ELF-1 (cell line): ENCODE measurements at regions not wholly inside any gene's neighbourhood (a gene's known extent, or its start where the extent isn't known, plus 50 kb on each side); places are given as distances from the start of the nearest gene placed in this dataset.
"Not testable (repeated sequence)": the region's sequence is repeated elsewhere in the genome, so short reads cannot be mapped to it uniquely, and the experiment has no call there.

ENCODE experiments used
- DNase-seq: peaks from one replicate; pipeline ENCODE4 v3.0.0-alpha.2; 2016; ENCODE audit warnings: low read depth, low spot score

- no peak for DNase-seq
Measured at GRCh38 chr12:25684070-25684469, 131.0 kb upstream of the LMNTD1 start.

GRCh38 chr12:25686351-25686750 lies 133.3 kb upstream of the LMNTD1 start:
- no peak for DNase-seq

DNA sequence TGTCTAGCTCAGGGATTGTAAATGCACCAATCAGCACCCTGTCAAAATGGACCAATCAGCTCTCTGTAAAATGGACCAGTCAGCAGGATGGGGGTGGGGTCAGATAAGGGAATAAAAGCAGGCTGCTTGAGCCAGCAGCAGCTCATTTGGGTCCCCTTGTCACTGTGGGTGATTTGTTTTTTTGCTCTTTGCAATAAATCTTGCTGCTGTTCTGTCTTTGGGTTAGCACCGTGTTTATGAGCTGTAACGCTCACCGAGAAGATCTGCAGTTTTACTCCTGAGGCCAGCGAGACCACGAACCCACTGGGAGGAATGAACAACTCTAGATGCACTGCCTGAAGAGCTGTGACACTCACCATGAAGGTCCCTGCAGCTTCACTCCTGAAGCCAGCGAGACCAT lies 134.1 kb upstream of the LMNTD1 start:
- no peak for DNase-seq

- DNase-seq = not testable (repeated sequence)
Measured at GRCh38 chr12:25688851-25689250, 135.8 kb upstream of the LMNTD1 start.

DNA sequence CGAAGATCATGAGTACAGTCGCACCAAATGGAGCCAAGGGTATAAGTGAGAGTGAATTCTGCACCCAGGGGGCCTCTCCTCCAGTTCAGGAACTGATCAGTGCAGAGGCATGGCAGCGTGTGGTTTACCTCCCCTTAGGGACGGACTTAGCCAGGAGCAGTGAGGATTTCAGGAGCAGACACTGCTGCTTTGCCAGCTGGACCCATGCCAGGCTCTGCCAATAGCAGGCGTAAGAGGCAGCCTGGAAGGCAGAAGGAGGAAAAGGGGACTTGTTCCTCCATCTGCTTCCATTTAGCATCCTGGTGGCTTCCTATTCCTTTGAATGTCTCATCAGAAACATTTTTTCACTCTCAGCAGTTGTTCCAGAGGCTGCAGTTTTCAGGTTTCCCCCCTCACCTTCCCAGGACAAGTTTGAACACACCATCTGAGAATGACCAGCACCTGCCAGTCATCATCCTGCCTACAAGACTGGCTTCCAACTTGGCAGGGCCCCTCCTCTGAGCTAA lies 137.0 kb upstream of the LMNTD1 start:
- DNase-seq = no peak

DNA sequence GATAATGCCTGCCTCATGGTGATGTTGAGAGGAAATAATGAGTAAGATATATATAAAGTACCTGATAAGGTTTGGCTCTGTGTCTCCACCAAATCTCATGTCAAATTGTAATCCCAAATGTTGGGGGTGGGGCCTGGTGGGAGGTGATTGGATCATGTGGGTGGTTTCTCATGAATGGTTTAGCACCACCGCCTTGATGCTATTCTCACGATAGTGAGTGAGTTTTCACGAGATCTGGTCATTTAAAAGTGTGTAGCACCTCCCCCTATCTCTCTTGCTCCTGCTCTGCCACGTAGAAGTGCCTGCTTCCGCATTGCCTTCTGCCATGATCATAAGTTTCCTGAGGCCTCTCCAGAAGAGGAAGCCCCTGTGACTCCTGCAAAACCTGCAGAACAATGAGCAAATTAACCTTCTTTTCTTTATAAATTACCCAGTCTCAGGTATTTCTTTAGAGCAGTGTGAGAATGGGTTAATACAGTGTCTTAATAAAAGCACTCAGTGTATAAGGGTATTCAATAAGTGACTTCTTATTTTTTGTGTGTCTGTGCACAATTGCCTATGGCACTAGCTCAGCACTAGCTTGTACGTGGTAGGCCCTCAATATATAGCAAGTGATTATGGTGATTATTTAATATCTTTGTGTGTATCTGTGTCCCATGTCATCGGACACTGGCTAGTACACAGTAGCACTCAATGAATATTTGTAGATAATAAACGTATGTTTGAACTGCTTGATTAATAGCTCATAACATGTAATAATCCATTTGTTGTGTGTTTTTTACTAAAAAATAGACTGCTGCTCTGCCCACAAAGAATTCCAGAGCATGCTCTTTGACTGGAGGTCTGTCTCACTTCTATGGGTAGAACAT lies 138.1 kb upstream of the LMNTD1 start:
- DNase-seq = no peak

DNA sequence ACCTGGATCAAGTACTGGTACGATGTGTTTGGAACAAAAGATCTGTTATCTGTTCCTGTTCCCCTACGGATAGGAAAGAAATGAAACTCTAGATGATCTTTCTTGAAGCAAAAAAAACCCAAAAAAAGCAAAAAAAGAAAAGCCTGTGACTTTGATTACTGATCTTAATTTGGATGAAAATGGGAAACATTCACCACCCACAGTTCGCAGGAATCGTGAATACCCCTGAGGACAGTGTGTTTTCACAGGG lies 138.7 kb upstream of the LMNTD1 start:
- DNase-seq = no peak

DNA sequence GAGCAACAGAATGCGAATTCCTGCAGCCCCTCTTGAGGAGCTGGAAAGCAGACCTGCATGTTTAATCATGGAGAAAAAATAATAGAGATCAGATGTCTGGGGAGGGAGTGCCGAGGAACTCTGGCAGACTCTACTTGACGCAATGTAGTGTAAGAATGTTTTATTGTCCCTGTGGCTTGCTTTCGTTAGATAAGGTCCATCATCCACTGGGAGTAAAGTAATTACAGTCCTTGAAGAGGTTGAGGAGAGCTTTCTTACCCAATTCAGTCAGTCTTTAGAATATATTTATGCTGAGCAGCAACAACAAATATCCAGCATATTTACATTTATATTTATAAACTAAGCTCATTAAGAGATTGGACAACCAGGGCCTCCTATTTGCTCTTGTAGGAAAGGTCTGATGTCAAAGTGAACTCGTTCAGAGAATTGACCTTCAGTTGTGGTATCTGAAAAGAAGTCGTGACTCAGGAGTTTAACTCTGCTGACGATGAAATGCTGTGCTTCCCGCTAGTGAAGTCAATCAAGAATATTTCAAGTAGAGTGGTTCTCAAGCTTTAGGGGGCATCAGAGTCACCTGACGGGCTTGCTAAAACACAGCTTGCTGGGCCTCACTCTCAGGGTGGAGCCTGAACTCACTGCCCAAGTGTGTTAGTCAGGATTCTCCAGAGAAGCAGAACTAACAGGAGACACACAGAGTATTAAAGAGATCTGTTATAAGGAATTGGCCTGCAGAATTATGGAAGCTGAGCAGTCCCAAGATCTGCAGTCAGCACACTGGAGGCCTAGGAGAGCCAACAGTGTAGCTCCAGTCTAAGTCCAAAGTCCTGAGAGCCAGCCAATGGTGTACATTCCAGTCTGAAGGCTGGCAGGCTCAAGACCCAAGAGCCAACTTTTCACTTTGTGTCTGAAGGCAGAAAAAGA lies 139.3 kb upstream of the LMNTD1 start:
- DNase-seq = no peak

GRCh38 chr12:25694072-25694471 lies 141.0 kb upstream of the LMNTD1 start:
- DNase-seq = no peak

DNA sequence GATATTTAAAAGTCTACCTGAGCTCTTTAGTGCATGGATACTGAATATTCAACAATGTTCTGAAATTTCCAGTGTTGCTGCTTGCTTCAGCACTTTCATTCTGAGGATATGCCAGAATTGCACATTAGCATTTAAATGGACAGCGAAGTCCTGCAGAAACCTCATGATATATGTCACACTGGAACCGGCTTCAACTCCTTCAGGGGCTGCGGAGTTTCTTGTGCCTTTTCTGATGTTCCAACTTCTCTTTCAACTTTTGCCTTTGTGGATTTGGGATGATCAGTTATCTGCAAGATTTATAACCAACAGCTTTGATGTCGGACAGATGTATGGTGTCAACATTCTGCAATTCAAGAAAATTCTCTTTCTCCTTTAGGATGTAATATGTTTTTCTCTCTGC lies 142.5 kb upstream of the LMNTD1 start:
- DNase-seq = no peak

DNA sequence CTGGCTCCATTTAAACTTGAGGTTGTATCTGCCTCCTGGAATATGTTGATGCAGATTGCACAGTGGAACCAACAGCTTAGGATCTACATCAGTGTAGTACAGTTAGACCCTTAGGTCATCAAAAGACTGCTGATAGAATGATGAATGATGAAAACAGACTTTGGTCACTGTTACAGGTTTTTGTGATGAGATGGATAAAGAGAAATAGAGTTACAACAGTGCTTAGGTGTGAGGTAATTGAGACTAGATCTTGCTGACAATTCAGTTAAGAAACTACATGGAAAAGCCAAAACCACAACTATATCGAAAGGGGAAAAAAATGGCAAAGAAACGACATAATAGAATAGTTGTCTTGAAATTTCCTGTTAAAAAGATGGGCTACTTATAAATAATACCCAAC lies 145.7 kb upstream of the LMNTD1 start:
- no peak for DNase-seq

GRCh38 chr12:25699454-25699853 lies 146.4 kb upstream of the LMNTD1 start:
- no peak for DNase-seq

- no peak for DNase-seq
Measured at GRCh38 chr12:25701290-25701689, 148.2 kb upstream of the LMNTD1 start.

GRCh38 chr12:25702553-25702952 lies 149.5 kb upstream of the LMNTD1 start:
- DNase-seq = no peak

- no peak for DNase-seq
Measured at GRCh38 chr12:25705261-25705660, 152.2 kb upstream of the LMNTD1 start.

GRCh38 chr12:25706646-25707045 lies 153.6 kb upstream of the LMNTD1 start:
- DNase-seq = not testable (repeated sequence)

- DNase-seq = no peak
Measured at GRCh38 chr12:25707056-25707455, 154.0 kb upstream of the LMNTD1 start.

GRCh38 chr12:25708661-25709060 lies 155.6 kb upstream of the LMNTD1 start:
- no peak for DNase-seq

DNA sequence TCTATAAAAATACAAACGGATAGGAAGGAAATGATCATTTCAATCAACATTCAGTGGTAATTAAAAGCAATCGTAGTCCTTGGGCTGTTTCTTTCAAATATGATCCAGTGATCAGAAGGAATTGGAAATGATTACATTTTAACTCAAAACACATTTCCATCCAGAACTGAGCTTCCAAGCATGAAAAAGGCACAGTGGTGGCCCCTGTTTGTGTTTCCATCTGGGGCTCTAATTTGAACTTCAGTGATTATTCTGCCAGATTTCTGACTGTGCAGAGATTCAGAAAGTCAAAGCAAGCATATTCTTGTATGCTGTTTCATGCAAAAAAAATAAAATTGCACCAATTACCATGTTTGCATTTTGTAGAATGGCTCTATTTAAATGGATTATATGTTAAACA lies 157.0 kb upstream of the LMNTD1 start:
- no peak for DNase-seq

- DNase-seq = not testable (repeated sequence)
Measured at GRCh38 chr12:25710938-25711605, 158.0 kb upstream of the LMNTD1 start.

GRCh38 chr12:25712169-25712568 lies 159.1 kb upstream of the LMNTD1 start:
- DNase-seq = no peak

- DNase-seq = no peak
Measured at GRCh38 chr12:25713264-25713663, 160.2 kb upstream of the LMNTD1 start.
